D721Med (cell line): ENCODE measurements at regions not wholly inside any gene's neighbourhood (a gene's known extent, or its start where the extent isn't known, plus 50 kb on each side); places are given as distances from the start of the nearest gene placed in this dataset.

Source experiments
- DNase-seq: peaks from one replicate; pipeline ENCODE4 v3.0.0; 2011; ENCODE audit warnings: low spot score; ENCODE audit not compliant: insufficient read length
- FAIRE-seq: peaks from 2 replicates; lab custom pipeline; 2011; peaks lifted over from hg19 to GRCh38; lab: Jason Lieb, UNC
- TF ChIP-seq, protein P1 (sequence below): IDR thresholded peaks from 2 replicates; pipeline ENCODE4 v1.5.1; 2012; ENCODE audit warnings: mild to moderate bottlenecking, control low read depth; ENCODE audit not compliant: insufficient read depth; ENCODE audit errors: missing control alignments

DNA sequence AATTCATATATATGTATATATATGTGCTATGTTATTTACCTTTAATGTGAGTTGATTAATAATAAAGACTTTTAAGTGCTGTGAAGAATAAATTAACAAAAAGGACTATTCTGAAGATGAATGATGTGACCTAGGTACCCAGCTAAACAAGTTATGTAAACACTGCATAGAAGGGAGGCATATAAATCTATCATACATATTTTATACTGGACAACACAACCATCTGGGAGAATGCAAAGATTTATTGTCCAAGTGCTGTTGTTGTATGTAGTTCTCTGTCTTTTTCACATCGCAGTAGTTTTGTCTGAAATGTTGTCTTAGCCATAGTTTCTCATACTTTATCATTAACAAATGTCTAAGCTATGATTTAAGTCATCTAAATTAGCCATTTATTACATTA is 337.6 kb downstream of the PCDH18 start:
- no peak for DNase-seq
- TF ChIP-seq, protein P1, sequence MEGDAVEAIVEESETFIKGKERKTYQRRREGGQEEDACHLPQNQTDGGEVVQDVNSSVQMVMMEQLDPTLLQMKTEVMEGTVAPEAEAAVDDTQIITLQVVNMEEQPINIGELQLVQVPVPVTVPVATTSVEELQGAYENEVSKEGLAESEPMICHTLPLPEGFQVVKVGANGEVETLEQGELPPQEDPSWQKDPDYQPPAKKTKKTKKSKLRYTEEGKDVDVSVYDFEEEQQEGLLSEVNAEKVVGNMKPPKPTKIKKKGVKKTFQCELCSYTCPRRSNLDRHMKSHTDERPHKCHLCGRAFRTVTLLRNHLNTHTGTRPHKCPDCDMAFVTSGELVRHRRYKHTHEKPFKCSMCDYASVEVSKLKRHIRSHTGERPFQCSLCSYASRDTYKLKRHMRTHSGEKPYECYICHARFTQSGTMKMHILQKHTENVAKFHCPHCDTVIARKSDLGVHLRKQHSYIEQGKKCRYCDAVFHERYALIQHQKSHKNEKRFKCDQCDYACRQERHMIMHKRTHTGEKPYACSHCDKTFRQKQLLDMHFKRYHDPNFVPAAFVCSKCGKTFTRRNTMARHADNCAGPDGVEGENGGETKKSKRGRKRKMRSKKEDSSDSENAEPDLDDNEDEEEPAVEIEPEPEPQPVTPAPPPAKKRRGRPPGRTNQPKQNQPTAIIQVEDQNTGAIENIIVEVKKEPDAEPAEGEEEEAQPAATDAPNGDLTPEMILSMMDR = no peak
- FAIRE-seq = no peak

DNA sequence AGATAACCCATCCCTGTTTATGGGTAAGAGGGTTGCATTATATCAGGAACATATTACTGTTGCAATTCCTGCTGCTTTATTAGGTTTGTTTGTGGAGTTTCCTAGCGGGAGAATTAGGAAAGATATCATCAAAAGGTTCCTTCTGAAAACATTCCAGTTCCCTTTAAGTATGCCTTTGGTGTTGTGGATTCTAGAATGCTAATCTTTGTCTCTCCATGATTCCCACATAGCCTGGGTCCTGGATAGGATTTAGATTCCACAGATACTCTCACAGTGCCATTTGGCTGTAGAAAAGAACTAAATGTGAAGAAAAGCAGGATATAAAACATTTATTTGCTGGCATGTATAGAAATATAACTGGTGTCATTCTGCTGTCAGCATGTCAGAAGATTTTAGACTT is 338.7 kb downstream of the PCDH18 start:
- DNase-seq (no peak), FAIRE-seq (no peak)
- TF ChIP-seq, protein P1 = no peak

DNA sequence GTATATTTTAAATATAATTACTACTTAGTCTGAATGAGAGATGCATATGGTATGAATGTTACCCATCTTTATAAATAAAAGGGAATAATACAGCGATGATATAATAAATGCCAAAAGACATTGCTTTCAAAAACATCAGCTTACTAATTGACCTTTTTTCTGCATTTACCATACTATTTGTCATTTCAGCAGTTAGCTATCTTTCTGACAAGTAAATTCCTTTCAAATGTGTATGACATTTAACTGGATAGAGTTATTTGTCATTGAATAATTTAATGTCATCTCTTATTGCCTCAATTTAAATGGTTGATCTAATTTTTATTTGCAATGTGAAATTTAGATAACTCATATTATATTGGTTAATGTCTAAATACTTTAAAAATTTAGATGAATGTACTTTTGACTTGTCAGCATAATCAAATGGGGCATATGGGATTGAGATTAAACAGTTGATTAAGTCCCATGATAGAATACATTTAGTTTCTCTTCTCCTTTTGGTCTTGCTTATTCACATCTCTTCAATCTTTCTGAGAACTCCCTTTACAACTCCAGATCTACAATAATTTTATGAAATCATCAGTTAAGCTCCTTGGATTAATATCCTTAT is 350.9 kb downstream of the PCDH18 start:
- TF ChIP-seq, protein P1 = no peak
- no peak for DNase-seq
- FAIRE-seq = no peak

DNA sequence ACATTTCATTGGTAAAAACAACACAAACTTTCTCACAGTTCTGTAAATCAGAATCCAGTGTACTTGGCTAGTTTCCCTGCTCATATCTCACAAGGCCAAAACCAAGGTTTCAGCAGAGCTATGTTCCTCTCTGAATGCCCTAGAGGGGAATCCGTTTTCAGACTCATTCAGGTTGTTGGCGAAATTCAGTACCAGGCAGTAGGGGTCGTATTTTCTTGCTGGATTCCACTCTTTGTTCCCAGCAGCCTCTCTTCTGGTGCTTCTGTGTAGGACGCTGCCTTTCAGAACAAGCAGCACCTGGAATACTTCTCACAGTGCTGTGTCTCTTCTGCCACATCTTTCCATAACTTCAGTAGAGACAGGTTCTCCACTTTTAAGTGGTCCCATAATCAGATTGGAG is 351.9 kb downstream of the PCDH18 start:
- no peak for DNase-seq
- TF ChIP-seq, protein P1 = no peak
- no peak for FAIRE-seq

DNA sequence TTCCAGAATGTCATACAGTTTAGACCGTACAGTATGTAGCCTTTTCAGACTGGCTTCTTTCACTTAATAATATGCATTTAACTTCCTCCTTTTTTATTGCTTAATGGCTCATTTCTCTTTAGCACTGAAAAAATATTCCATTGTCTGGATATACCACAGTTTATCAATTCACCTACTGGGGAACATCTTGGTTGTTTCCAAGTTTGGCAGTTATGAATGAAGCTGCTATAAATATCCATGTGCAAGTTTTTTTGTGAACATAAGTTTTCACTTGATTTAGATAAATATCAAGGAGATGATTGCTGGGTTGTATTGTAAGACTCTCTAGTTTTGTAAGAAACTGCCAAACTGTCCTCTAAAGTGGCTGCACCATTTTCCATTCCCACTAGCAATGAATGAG is 375.5 kb downstream of the PCDH18 start:
- DNase-seq (no peak), FAIRE-seq (no peak)
- TF ChIP-seq, protein P1 = no peak

DNA sequence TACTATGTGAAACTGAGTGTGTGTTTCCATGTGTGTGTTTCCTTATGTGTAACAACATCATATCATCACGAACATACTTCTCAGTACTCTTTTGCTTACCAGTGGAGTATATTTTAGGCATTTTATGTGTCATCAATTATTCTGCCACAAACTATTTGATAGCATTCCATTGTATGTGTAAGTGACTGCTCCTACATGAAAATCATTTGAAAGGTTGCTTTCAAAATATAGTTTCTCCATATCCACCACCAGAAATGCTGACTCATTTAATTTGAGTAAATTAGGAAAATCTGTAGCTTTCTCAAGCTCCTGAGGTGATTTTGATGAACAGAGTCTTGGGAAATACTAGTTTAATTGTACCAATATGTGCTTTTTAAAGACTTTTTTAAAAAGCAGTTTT is 376.2 kb downstream of the PCDH18 start:
- DNase-seq (no peak), FAIRE-seq (no peak)
- TF ChIP-seq, protein P1 = no peak

DNA sequence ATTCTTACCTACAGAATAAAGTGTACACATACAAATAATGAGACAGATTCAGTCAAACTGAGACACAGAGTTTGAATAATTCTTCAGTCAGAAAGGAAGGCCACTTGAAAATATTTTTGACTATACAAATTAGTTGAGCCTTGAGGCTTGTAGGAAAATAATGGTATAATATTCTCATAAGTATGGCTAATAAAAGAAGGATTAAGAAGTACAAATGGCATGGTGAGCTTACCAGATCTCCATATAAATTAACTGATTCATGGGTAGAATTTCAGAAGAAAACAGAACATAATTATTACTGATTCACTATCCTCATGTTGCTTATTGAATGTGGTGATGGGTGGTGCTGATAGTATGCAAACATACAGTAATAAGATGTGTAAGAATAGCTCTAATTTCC is 401.1 kb downstream of the PCDH18 start:
- no peak for DNase-seq
- TF ChIP-seq, protein P1 = no peak
- FAIRE-seq = no peak
